Keratinocyte (primary cell): ENCODE measurements at regions not wholly inside any gene's neighbourhood (a gene's known extent, or its start where the extent isn't known, plus 50 kb on each side); places are given as distances from the start of the nearest gene placed in this dataset.

Experiments used
- DNase-seq: peaks from one replicate; pipeline ENCODE4 v3.0.0-alpha.2; 2011; ENCODE audit warnings: low read depth, missing footprints, low spot score
- FAIRE-seq: peaks from 2 replicates; lab custom pipeline; 2011; peaks lifted over from hg19 to GRCh38; lab: Jason Lieb, UNC
- H2AFZ ChIP-seq: 2 replicates; pipeline ENCODE4 v1.6.0; 2012; ENCODE audit warnings: low read length, control low read depth, inconsistent platforms; ENCODE audit not compliant: control insufficient read depth
- H3K27ac ChIP-seq: 2 replicates; pipeline ENCODE4 v1.5.1; 2011; ENCODE audit warnings: low read length; ENCODE audit not compliant: control insufficient read depth, insufficient read depth
- H3K27me3 ChIP-seq: 3 replicates; pipeline ENCODE4 v1.6.0; 2011; ENCODE audit warnings: low read length; ENCODE audit not compliant: control insufficient read depth, insufficient read depth; ENCODE audit errors: extremely low read depth
- H3K36me3 ChIP-seq, 2 experiments: 2 replicates in 1 of 2; 3 replicates in 1 of 2; pipeline ENCODE4 v1.5.1; 2011; ENCODE audit warnings: low read length in 2 of 2, mild to moderate bottlenecking in 1 of 2; ENCODE audit not compliant: control insufficient read depth in 2 of 2, insufficient read depth in 2 of 2; ENCODE audit errors: extremely low read depth in 1 of 2
- H3K4me1 ChIP-seq: 3 replicates; pipeline ENCODE4 v1.5.1; 2011; ENCODE audit warnings: low read length; ENCODE audit not compliant: control insufficient read depth, insufficient read depth; ENCODE audit errors: extremely low read depth
- H3K4me2 ChIP-seq: 3 replicates; pipeline ENCODE4 v1.6.0; 2011; ENCODE audit warnings: low read depth, low read length; ENCODE audit not compliant: control insufficient read depth, insufficient read depth; ENCODE audit errors: extremely low read depth
- H3K4me3 ChIP-seq, 3 experiments: fragments of 200-600 bp in 1 of 3; sonication (generic) in 1 of 3; 2 replicates in 2 of 3; 3 replicates in 1 of 3; pipeline ENCODE4 v1.5.1; 2011 to 2016; ENCODE audit warnings: low read length in 3 of 3, mild to moderate bottlenecking in 3 of 3, control low read depth in 2 of 3, inconsistent platforms in 1 of 3, low read depth in 1 of 3, mixed read lengths in 1 of 3, mixed run types in 1 of 3, moderate library complexity in 1 of 3; ENCODE audit not compliant: control insufficient read depth in 2 of 3, insufficient read depth in 2 of 3; ENCODE audit errors: extremely low read depth in 1 of 3
- H3K79me2 ChIP-seq: 2 replicates; pipeline ENCODE4 v1.6.0; 2012; ENCODE audit warnings: low read length; ENCODE audit not compliant: control insufficient read depth, insufficient read depth
- H3K9ac ChIP-seq: 3 replicates; pipeline ENCODE4 v1.6.0; 2011; ENCODE audit warnings: low read length; ENCODE audit not compliant: control insufficient read depth, insufficient read depth; ENCODE audit errors: extremely low read depth
- H3K9me1 ChIP-seq: 3 replicates; pipeline ENCODE4 v1.6.0; 2011; ENCODE audit warnings: low read length; ENCODE audit not compliant: control insufficient read depth, insufficient read depth; ENCODE audit errors: extremely low read depth
- H3K9me3 ChIP-seq: 2 replicates; pipeline ENCODE4 v1.5.1; 2012; ENCODE audit warnings: low read depth, low read length; ENCODE audit not compliant: control insufficient read depth
- H4K20me1 ChIP-seq: 3 replicates; pipeline ENCODE4 v1.6.0; 2011; ENCODE audit warnings: low read length; ENCODE audit not compliant: control insufficient read depth, insufficient read depth; ENCODE audit errors: extremely low read depth
- CTCF ChIP-seq, 3 experiments: IDR thresholded peaks in 1 of 3; conservative IDR thresholded peaks in 1 of 3; optimal IDR thresholded peaks in 1 of 3; 2 replicates in 2 of 3; 3 replicates in 1 of 3; pipeline versions ENCODE3 to v1.5.1; 2011; ENCODE audit warnings: low read length in 3 of 3, mild to moderate bottlenecking in 3 of 3, moderate library complexity in 2 of 3, control low read depth in 1 of 3, inconsistent platforms in 1 of 3; ENCODE audit not compliant: insufficient read depth in 2 of 3; ENCODE audit errors: extremely low read depth in 1 of 3
- EZH2 ChIP-seq: IDR thresholded peaks from one replicate; pipeline ENCODE4 v1.6.1; 2012; ENCODE audit warnings: inconsistent platforms, mild to moderate bottlenecking, low read length, moderate library complexity
- dilution Hi-C: fragments of 300-500 bp; cut with MboI; formaldehyde crosslinking; loops from one replicate; pipeline ENCODE4 v1.7.0; 2020; ENCODE audit warnings: low sequenced_read_pairs; ENCODE audit not compliant: extremely low pct_ligation_motif_present

DNA sequence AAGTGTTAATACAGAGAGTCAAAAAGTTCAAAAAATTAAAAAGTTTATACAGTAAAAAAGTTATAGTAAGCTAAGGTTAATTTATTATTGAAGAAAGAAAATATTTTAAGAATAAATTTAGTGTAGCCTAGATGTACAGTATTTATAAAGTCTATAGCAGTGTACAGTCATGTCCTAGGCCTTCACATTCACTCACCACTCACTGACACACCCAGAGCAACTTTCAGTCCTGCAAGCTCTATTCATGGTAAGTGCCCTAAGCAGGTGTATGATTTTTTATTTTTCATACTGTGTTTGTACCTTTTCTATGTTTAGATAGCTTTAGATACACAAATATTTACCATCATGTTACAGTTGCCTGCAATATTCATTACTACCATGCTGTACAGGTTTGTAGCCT lies 108.9 kb downstream of the FHIP1A start:
- DNase-seq (no peak), FAIRE-seq (no peak)
- no peak overlapping the region for H2AFZ ChIP-seq
- H3K4me1 ChIP-seq: no peaks in the 10 kb centered on the region
- TF ChIP-seq EZH2 (no peak), CTCF (optimal IDR thresholded peaks at IDR 0.05 in 1 of 3, IDR thresholded peaks at IDR 0.05 in 1 of 3, conservative IDR thresholded peaks at IDR 0.05 in 1 of 3; ENCODE audit: extremely low read depth in 1 of 3, insufficient read depth in 2 of 3, low read length in 3 of 3) (no peak)
- no peak overlapping the region for H3K4me2 ChIP-seq
- no peak overlapping the region for H3K9ac ChIP-seq
- no peaks in the 10 kb centered on the region for H3K27me3 ChIP-seq
- H3K36me3 ChIP-seq: no peaks in the 10 kb centered on the region
- no peaks in the 10 kb centered on the region for H3K9me3 ChIP-seq
- no peaks in the 10 kb centered on the region for H3K79me2 ChIP-seq
- no peak overlapping the region for H3K27ac ChIP-seq
- no peaks in the 10 kb centered on the region for H3K9me1 ChIP-seq
- H4K20me1 ChIP-seq: no peaks in the 10 kb centered on the region
- no peak overlapping the region for H3K4me3 ChIP-seq
- dilution Hi-C loops: no loop called here

DNA sequence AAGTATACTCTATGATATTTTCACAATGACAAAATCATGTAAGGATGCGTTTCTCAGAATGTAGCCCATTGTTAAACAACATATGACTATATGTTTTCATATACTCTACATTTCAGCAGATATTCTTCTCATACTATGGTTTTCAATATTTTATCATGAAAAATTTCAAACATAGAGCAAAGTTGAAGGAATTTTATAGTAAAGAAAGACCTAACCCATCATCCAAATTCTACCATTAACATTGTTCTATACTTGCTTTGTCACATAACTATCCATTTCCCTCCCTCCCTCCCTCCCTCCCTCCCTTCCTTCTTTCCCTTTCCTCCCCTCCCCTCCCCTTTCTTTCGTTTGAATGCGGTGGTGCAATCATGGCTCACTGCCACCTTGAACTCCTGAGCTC lies 109.4 kb downstream of the FHIP1A start:
- dilution Hi-C loops: no loop called here
- no peak for DNase-seq

More for the DNA sequence above, 109.4 kb downstream of the FHIP1A start:
- Histone ChIP-seq H3K27me3 (no peaks in the 10 kb centered on the region), H3K27ac (no peak overlapping the region), H2AFZ (no peak overlapping the region), H3K36me3 (no peaks in the 10 kb centered on the region), H3K9me3 (no peaks in the 10 kb centered on the region), H3K9me1 (no peaks in the 10 kb centered on the region), H4K20me1 (no peaks in the 10 kb centered on the region), H3K79me2 (no peaks in the 10 kb centered on the region), H3K4me2 (no peak overlapping the region), H3K4me1 (no peaks in the 10 kb centered on the region), H3K4me3 (no peak overlapping the region), H3K9ac (no peak overlapping the region)
- no peak for FAIRE-seq
- TF ChIP-seq EZH2 (no peak), CTCF (optimal IDR thresholded peaks at IDR 0.05 in 1 of 3, IDR thresholded peaks at IDR 0.05 in 1 of 3, conservative IDR thresholded peaks at IDR 0.05 in 1 of 3; ENCODE audit: extremely low read depth in 1 of 3, insufficient read depth in 2 of 3, low read length in 3 of 3) (no peak)
